Daoy (cell line): ENCODE measurements at regions not wholly inside any gene's neighbourhood (a gene's known extent, or its start where the extent isn't known, plus 50 kb on each side); places are given as distances from the start of the nearest gene placed in this dataset.
"Not testable (repeated sequence)": the region's sequence is repeated elsewhere in the genome, so short reads cannot be mapped to it uniquely, and the experiment has no call there.

Experiments used
- DNase-seq: peaks from one replicate; pipeline ENCODE4 v3.0.0-alpha.2; 2015; ENCODE audit warnings: low read depth

DNA sequence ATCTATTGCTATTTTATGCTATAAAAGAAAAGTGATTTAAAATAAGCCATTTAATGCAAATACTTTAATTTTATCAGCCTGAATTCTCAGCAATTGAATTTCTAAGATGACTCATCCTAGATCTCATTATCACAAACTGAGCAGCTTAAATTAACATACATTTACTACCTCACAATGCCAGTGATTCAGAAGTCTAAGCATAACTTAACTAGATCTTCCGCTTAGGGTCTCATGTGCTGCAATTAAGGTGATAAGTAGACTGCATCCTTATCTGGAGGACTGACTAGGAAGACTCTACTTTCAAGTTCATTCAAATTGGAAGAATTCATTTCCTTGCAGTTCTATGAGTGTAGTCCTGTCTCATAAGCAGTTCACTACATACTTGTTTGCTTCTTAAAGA is 286.6 kb downstream of the COL11A1 start:
- no peak for DNase-seq

DNA sequence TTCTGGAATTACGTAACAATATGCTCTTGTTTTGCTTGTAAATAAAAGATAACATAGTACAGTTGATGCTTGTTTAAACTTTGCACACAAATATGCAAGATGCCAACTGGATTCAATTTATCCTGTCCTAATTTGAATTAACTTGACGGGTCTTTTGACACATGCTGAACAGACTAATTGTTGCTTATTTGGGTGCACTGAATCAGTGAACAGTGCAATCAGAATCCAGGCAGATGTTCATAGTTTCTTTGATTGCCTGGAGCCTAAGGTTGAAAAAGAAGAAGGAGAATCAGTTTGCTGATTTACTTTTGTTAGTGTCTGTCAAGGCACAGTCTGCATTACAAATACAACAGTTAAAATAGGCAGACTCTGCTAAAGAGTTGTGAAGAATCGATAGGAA is 307.9 kb downstream of the COL11A1 start:
- no peak for DNase-seq

DNA sequence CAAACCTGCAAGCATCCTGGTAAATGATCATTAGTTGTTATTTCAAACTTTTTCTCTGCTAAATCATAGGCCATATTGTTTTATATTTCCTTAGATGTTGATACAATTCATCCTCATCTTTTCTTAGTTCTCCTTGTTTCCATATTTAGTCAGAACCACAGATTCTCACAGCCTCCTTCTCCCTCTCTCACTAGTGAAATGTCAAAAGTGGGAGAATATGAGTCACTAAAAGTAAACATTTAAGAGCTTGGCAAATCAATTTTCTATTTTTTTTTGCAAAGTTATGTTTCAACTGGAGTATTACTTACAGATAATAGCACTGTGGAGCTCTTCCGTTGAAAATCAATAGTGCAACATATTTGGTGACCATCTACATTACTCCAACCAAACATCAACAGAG is 308.8 kb downstream of the COL11A1 start:
- DNase-seq = no peak

DNA sequence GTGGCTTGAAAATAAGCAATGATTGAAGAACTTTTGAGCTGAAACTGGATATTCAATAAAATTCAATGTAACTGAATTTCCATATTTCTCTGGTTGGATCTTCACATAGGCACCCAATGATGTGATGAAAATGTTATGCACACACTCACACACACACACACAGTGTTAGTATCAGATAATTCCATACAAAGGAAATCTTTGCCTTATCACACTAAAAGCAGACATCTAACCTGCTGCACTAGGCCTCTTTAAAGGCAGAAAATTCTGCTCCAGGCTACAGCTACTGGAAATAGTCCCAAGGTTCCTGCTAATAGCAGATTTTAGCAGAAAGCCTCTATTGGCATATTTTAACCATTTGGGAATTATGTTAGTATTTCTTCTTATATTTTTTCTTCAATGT is 309.6 kb downstream of the COL11A1 start:
- no peak for DNase-seq

DNA sequence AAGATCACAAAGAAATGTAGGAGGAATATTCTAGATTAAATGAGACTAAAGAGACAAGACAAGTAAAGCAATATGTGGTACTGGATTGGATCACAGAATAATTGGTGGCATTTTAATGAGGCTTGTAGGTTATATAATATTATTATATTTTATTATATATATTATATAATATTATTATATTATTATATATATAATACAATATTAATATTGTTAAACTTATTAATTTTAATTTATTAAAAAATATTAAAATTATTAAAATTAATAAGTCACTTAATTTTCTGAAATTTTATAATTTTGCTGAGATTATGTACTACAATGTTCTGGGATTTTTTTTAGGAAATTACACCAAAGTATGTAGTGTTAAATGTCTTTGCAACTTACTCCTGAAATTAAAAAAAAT is 311.9 kb downstream of the COL11A1 start:
- DNase-seq = no peak

DNA sequence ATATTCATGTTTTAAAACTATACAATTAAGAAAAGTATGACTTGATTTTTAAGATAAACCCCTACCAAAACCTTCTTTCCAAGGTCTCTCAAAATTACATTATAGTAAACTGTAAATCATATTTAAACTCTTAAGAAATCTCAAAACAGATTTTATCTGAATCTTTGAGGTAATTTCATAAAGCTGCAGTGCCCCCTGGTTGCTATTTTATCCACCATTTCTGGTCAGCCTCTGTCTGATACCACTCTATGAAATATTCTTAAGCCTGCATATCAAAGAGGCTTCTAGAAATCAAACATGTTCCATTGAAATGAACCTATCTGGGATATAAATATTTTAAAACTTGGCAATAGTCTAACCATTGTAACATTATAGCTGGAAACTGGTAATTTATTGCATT is 317.3 kb downstream of the COL11A1 start:
- DNase-seq = no peak

DNA sequence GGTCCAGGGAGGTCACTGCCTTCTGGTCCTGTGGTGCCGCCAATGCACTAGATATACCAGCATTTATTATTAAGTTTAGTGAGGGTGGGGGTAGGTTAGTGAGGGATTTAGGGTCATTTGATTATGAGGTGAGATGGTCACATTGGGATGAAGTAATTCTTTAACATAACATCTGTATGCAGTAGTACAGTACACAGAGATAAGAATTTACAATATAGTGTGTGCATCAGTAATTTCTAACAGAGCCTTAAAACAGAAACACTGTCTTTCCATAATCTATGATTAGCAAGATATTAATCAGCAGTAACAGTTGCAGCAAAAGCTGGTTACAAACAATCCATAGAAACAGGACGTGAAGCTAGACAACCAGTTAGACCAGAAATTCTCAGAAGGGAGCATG is 318.4 kb downstream of the COL11A1 start:
- not testable (repeated sequence) for DNase-seq

DNA sequence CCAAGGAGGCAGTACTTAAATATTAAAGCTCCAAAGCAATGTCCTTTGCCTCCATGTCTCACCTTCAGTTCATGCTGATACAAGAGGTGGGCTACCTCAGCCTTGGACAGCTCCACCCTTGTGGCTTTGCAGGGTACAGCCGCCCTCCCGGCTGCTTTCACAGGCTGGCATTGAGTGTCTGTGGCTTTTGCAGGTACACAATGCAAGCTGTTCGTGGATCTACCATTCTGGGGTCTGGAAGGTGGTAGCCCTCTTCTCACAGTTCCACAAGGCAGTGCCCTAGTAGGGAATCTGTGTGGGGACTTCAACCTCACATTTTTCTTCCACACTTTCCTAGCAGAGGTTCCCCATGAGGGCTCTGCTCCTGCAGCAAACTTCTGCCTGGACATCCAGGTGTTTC is 324.8 kb downstream of the COL11A1 start:
- DNase-seq = no peak

DNA sequence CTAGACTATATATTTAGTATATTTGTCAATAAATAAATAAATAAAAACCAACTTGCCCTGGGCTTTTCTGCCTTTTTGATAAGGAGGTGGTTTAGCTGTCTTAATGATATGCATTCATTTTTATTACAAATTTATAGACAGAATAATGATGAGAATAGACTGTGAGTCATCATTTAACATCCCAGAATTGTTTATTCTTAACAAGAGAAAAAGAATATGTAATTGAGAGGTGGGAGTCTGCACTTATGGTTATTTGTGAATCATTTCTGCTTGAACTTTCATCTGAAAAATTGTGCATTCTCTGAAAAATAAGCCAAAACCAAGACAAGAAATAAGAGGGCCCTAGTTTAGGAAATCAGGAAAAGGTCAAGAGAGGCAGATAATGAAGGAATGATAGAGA is 326.2 kb downstream of the COL11A1 start:
- no peak for DNase-seq

DNA sequence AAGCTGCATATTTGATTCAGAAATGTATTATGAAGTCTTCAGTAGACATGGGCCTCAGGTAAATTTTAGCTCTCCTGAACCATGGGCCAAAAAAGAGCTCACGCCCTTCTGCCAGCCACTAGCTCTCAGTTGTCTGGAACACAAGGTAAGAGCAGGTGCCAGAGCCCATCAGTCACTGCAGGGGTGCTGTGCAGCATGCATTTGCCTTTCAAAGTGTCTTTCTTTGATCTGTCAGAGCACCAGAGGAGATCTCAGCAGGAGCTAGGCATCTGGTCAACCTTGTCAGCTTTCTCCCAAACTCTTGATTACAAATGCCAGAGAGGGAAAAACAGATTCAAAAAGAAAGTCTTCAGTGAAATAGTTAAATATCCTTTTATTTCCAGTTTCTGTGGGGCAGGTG is 332.3 kb downstream of the COL11A1 start:
- DNase-seq = no peak

DNA sequence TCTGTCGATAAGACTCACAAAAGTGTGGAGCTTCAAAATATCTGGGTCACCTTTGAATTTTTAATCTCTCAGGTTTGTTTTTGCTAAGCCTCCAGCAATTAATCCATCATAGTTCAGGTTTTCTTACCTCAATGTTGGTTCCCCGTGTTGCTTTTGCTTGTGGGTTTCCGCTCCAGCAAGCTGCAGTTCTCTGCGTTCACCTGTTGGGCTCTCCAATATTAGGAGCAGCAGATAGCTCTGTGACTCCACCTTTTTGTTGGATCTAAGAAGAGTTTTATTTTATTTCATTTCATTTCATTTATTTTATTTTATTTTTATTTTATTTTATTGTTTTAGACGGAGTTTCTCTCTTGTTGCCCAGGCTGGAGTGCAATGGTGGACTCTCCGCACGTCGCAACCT is 335.5 kb downstream of the COL11A1 start:
- DNase-seq = no peak

DNA sequence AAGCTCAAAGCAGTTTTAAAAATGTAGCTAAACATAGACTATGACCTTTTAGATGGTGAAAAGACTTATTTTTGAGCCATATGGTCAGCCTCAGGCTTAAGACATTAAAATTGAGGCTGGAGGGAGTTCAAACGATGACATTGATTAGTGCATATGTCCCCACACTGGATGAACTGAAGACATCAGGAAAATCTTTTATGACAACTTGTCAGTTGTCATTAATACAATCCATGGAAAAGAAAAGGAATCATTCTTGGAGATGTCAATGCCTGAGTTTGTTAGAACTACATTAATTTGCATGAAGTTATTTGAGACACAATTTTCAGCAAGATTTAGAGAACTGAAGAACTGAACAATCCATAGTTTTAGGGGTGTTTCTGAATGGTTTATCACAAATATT is 349.9 kb downstream of the COL11A1 start:
- DNase-seq = no peak

DNA sequence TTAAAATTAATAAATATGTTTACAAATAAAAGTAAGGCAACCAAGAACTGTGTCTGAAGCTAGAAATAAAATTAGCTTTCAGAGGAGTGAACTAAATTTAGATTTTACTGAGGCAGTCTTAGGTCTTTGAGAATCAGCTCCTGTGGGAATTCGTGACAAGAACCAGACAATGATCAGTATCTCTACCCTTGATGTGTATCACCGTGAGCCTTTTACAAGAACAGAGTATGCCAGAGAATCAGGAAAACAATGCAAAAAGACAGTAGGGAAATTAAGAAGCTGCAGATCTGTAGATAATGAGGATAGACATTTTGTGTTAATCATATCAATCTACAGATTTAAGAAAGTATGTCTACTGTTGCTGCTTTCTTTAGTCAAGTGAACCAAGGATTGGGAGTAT is 351.0 kb downstream of the COL11A1 start:
- DNase-seq = no peak

DNA sequence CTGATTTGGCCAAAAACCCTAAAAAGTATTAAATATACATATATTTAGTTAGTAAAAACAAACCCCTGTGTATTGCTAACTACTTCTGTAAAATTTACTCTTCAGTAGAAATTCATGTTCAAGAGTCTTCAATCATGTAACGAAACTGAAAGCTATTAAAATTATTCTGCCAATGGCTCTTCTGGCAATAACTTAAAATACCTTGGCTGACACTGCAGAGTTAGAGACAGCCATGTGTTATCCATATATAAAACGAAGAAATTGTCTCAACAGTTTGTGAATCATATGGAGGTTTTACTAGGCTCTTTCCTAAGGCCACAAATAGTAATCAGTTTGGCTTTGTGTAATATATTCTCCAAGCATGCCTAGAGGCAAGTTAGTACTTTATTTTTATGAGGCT is 357.2 kb downstream of the COL11A1 start:
- DNase-seq = no peak

DNA sequence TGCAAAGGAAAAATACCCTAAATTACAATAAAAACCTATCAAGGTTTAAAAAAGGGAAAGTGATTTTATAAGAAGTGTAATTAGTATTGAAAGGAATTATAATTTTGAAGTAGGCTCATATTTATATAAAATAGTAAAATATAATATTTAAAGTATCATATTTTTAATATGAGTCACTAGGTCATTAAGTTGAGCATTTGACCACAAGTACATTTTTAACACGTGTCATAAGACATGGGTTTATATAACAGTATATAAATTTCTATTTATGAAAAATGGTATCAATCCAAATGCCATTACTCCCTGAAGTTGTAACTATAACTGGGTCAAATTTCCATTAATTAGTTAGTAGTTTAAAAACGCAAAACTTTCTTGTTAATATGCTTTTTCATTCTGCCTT is 365.9 kb downstream of the COL11A1 start:
- no peak for DNase-seq

DNA sequence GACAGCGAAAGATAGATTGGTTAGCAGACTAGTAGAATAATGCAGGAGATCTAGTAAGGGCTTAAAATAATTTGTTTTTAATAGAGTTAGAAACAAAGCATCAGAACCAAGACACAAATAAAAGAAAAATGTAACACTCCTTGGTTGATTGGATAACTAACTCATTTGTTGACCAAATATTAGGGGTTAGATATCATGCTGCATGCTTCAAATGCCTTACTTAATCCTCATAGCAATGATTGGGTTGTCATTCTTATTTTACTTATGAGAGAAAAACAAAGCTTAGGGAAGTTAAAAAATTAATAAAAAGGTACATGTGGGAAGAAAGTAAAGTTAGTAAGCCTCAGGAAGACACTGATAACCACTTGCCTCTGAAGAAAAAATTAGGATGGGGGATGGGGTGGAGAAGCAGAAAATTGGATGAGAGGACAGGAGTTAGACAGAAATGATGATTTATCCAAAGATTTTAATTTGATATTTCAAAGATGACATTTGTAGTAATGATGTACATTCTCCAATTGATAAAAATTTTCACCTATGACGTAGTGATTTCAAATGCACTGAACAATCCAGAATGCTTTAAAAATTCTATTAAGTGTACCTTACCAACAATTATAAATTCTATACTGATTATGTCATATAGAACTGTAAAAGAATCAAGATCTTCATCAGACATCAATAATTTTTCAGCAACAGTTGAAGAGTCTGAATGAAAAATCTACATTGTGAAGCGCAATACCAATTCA is 374.7 kb downstream of the COL11A1 start:
- no peak for DNase-seq

DNA sequence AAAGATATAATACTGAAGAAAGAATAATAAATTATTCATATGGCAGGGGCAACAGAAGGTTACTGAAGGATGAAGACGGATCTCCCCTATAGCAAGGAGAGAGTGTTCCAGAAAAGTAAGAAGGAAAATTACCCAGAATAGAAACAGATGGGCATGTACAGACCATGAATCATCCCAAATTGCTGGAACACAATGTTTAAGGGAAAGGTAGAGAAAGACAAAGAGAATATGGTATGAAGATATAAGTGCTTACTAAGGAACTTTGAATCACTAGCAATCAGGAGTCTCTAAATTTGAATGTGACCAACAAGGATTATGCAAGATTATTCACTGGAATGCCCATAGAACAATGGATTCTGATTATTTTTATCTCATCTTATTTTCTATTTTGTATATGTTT is 375.4 kb downstream of the COL11A1 start:
- no peak for DNase-seq

DNA sequence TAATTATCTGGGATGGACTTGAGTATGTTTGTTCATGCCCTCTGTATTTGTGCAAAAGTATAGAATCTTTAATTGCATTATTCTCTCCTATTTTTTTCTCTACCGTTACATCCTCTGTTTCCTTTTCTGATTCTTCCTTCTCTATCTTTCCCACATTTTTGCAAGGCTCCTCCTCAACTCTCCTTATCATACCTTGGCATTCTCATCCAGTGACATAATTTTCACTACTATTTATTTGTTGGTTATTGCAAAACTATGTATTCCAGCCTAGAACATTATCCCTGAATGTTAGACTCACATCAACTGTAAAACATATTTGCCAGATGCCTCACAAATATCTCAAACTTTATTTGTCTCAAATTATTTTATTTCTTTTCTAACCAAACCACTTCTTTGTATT is 381.9 kb downstream of the COL11A1 start:
- no peak for DNase-seq

DNA sequence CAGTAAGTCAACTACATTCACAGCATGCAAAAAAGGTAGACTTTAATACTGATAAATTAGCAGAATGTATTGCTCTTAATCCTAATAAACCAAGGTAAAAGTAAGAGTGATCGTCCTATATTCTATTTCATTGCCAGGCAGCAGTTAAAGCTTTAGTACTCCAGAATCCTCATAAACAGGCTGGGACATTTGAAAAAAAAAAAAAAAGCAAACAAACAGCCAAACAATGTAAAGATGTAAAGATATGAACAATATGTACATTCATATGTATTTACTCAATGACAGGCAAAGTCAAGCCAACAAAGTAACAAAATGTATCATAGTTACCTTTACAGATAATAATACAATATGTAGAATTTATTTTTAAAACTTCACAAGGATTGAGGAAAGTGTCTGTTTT is 383.6 kb downstream of the COL11A1 start:
- no peak for DNase-seq

DNA sequence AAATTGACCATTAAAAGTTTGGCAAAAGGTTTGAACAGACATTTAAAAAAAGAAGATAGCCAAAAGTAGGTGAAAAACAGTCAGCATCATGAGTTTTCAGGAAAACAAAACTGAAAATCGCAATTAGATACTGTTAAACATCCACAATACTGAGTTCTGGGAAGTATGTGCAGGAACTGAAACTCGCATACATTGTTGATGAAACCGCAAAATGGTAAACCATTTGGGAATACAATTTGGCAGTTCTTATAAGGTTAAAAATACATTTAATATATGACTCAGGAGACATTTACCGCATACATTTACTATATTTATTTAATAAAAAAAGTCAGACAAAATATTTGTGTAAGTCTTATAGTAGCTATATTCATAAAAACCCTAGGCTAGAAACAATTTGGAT is 393.2 kb downstream of the COL11A1 start:
- DNase-seq = no peak

DNA sequence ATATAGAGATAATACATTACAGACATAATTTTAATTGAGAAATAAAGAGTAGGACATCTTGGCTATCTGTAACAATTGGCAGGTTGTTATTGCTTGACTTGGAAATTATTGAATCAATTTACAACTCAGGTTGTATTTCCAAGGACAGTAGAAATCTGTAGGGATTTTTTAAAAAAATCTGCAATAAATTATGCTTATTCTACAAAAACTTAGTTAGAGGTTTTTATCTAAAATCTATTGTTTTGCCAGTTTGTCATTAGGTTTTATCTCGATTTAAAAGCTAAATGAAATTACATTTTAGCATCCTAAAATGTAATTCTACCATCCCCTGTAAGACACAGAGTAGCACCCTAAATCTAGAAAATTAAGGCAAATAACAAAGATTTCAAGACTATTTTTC is 408.8 kb downstream of the COL11A1 start:
- DNase-seq = no peak

DNA sequence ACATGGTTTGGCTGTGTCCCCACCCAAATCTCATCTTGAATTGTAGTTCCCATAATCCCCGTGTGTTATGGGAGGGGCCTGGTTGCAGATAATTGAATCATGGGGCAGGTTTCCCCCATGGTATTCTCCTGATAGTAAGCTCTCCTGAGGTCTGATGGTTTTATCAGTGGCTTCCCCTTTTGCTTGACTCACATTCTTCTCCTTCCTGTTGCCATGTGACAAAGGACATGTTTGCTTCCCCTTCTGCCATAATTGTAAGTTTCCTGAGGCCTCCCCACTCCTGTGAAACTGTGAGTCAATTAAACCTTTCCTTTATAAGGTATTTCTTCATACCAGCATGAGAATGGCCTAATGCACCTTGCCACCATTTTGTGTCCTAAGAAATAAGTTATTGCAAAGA is 415.0 kb downstream of the COL11A1 start:
- DNase-seq = no peak

DNA sequence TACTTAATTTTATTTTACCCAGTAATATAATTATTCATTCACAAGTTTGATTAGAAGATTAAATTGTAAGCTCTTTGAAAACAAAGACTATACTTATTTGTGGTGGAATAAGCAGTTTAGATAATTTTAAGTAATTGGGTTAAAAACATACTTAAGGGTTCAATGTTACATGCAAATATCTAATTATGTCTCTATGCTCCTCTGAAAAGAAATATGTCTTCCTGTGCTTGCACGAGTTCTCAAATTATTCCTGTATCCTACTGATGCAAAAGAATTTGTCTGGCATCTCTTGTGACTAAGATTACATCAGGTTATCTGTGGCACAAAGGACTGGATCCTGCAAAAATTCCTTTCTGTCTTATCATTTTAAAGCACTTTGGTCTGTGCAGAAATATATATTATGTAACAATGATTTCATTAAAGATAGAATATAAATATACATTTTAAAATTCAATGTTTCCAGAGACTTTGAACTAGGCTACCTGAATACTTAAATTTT is 416.7 kb downstream of the COL11A1 start:
- no peak for DNase-seq

DNA sequence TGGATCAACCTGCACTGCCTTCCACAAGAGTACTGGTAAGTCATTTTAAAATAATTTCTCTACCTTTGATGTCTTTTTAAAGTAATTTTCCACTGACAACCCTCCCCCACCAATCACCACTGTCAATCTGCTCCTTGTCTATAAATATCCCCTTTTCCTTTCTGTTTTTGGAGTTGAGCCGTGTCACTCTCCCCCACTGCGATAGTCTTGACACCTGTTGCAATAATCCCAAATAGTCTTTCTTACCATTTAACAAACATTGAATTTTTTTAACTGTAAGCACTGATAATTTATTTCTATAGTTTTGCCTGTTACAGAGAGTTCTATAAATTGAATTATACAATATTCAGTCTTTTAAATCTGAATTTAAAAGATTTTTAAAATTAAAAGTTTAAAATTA is 420.9 kb downstream of the COL11A1 start:
- DNase-seq = no peak
